Esophagus mucosa (tissue), 1 donor: ENCODE measurements at regions not wholly inside any gene's neighbourhood (a gene's known extent, or its start where the extent isn't known, plus 50 kb on each side); places are given as distances from the start of the nearest gene placed in this dataset.

Experiments used
- ATAC-seq: fragments of 200-7000 bp; cut with Tn5 transposase; one replicate; pipeline ENCODE4 v1.9.1; 2020
- donor health status: DM: yes; HTN: yes; CAD: no.

DNA sequence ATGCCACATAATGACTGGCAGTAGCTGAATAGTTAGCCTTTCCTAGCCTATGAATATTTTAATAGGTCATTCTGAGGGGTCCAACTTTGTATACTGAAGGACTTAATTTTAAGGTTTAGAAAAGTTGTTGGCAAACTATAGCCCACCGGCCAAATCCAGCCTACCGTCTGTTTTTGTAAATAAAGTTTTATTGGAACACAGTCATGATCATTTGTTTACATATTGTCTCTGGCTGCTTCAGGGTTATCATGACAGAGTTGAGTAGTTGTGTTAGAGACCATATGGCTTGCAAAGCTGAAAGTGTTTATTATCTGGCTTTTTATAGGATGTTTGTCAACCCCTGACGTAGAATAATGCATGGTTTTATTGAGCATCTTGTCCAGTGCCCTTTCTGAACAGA lies 73.4 kb downstream of the NTMT2 start:
- no peak for ATAC-seq

GRCh38 chr1:170221031-170221430 lies 75.3 kb downstream of the NTMT2 start:
- no peak for ATAC-seq

- ATAC-seq = no peak
Measured at GRCh38 chr1:170221495-170221894, 75.7 kb downstream of the NTMT2 start.

DNA sequence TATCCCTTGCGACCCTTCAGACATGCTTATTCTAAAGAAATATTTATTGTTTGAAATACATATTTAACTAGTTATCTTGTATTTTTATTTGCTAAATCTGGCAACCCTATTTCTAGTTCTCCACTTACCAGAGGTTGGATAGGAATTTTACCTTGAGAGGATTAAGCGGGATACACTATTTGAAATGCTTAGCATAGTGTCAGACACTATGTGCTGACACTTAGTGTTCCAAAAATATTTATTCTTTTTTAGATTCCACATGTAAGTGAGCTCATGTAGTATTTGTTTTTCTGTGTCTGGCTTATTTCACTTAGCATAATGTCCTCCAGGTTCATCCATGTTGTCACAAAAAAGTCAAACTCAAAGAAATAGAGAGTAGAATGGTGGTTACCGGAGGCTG lies 78.7 kb downstream of the NTMT2 start:
- ATAC-seq = no peak

DNA sequence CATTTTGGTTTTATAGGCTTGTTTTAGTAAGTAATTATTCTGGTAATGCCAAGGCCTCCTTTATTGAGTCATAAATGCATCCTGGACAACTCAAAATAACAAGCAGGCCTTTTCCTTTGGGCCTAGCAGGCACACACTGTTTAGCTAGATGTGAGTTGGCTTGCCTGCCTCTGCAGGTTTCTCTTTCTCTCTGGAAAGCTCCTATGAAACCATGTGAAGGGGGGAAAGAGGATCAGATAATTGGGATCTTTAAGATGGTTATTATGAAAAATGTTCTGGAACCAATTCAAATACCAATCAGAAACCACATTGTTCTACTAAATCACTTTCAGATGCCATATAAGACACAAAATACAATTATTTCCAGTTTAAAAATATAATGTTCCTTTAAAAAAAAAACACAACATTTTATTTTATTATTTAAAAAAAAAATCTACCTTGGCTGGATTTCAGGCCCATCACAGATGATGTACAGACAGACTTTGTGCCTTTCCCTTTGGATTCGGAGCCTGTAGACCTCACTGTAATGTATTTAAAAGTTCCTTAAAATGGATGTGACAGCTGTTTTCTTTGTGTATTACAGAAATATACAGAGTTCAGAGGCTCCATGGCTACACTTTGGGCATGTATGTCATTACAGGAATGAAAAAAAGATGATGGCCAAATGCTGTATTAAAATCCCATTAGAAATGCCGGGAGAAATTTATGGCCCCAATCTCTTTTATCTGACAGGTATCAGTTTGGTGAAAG lies 80.2 kb downstream of the NTMT2 start:
- ATAC-seq = no peak

DNA sequence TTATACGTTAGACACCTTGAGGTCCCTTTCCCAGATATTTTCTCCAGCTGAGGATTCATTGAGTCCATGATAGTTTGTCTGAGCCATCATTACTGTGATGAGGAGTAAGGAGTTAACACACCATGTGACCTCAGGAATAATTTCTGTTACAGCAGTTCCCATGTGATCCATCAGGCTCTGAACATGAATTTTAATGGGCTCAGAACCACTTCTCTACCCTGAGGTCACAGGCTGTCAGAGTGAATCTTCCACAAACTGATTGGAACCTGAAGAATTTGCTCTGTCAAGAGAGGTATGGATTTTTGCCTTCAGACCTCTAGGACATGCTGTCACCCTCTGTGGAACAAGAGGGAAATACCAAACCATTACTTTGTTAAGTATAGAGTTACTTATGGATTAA lies 81.0 kb downstream of the NTMT2 start:
- ATAC-seq = no peak

- no peak for ATAC-seq
Measured at GRCh38 chr1:170230323-170230722, 84.6 kb downstream of the NTMT2 start.

- no peak for ATAC-seq
Measured at GRCh38 chr1:170231662-170232061, 85.9 kb downstream of the NTMT2 start.

GRCh38 chr1:170238704-170239391 lies 93.1 kb downstream of the NTMT2 start:
- ATAC-seq = no peak

DNA sequence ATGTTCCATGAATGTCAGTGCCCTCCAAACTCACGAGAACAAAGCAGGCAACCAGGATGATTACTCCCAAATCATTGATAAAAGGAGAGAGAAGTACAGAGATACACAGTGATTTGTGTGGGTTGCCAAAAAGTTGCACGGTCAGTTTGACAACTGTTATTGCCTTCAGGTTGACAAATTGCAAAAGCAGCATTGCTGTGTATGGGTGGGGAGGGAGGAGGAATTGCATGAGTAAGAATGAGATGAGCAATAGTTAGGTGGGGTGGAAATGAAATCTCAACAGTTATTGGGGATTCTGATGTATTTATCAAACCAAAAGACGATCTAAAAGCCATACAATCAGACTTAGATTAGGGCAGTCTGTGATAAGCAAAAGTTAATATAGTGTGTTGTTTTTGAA lies 93.7 kb downstream of the NTMT2 start:
- ATAC-seq = peak; percentile 65

DNA sequence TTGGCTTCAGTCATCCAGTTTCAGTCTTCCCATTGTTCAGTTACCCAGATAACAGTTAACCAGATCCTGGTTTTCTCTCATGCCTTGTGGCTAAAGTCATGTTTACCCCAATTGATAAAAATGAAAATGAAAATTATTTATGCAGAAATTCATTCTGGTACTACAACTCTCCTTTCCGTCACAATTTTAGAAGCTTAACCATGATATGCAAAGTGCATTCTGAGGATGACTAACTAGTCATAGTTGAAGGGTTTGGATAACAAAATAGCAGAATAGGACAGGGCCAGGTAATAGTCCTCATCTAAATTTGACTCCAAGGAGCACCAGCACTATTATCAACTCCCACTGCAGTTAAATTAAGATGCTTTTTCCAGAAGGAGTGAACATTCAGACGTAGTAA lies 94.7 kb downstream of the NTMT2 start:
- no peak for ATAC-seq

DNA sequence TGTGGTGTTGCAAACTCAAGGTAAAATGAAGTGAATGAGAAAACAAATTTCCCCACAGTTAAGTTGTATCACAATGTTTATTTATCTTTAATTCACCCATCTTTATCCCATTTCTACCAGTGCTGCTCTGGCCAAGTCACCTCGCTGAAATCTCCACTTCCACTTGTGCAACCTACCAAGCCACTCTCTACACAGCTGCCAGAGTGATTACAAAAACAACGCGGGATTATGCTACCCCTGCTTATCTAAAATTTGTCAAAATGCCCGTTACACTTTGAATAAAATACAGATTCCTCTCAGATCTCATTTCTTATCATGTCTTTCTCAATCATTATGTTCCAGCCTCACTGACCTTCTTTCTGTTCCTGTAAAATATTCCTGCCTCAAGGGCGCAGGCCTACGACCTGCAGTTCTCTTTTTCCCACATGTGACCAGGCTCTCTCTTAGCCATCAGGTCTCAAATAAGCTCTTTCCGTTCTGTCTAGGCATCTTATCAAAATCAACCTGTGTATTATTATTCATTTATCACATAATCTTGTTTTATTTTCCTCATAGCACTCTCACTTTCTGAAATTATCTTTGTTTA lies 95.6 kb downstream of the NTMT2 start:
- no peak for ATAC-seq

DNA sequence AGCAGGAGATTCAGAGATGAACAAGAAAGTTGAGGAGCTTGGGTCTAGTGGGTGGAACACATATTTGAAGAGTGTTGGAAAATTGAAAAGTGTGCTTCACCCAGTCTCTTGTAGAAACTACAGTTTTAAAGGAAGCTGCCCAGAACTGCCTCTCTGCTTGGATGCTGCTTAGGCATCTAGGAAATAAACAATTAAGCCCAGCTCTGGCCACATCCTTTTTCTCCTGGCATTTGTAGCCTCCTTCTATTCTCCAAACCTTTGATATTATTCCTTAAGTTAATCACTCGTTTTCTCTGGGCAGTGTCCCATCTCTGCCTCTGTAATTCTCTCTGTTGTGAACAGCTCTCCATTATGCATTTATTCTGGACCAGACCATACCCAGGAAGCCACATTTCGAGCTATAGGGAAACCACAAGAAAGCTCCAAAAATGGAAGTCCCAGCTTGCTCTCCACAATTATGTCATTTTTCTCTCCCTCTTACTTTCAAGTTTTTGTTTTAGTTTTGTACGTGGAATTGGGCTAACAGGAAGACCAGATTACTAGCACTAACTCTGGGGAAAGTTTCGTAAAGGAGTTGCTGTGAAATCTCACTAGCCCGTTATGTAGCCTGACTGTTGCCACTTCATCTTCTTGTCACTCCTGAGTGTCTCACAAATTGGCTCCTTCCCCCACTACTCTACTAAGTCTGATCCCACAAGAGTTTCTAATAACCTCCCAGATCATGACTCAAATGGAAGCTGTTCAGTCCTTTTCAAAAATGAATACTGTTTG lies 102.2 kb downstream of the NTMT2 start:
- no peak for ATAC-seq

DNA sequence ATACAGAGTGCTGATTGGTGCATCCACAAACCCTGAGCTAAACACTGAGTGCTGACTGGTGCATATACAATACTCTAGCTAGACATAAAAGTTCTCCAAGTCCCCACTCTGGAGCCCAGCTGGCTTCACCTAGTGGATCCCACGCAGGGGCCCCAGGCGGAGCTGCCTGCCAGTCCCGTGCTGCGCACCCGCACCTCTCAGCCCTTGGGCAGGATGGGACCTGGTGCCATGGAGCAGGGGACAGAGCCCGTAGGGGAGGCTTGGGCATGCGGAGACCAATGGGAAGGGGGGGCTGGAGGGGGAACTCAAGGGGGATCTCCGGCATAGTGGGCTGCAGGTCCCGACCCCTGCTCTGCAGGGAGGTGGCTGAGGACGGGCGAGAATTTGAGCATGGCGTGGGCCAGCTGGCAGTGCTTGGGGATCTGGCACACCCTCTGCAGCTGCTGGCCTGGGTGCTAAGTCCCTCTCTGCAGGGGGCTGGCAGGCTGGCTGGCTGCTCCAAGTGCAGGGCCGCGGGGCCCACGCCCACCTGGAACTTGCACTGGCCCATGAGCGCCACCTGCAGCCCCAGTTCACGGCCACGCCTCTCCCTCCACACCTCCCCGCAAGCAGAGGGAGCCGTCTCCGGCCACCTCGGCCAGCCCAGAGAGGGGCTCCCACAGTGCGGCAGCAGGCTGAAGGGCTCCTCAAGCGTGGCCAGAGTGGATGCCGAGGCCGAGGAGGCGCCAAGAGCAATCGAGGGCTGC lies 104.9 kb downstream of the NTMT2 start:
- ATAC-seq = peak; percentile 20

DNA sequence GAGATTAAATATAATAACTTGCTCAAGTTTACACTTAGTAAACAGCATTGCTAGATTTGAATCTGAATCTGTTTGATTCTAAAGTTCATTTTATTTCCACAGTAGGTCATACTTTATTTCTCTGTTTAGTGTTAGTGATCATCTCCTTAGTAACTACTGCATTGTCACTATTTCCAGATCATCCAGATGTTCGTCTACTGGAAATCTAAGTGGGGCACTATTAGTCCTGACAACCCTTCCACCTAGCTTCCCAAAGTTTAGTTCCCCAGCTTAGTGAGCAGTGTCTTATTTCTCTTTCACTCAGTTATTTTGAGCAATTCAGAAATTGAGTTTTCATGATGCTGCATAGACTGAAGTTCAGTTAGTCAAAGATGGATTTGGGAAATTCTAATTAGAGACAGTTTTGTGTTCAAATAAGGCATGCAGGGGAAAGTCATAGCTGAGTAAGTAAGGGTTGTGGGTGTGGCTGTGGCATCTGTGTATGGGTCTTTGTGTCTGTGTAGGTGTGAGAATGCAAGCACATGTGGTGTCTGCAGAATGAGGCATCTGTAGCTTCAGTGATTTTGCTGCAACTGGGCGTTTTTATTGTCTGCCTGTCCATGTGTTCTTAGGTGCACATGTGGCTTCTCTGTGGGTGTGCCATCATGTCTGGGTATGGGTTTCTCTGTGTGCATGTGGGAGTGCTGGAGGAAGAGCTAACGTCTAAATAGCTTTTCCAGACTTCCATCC lies 107.3 kb downstream of the NTMT2 start:
- ATAC-seq = no peak

DNA sequence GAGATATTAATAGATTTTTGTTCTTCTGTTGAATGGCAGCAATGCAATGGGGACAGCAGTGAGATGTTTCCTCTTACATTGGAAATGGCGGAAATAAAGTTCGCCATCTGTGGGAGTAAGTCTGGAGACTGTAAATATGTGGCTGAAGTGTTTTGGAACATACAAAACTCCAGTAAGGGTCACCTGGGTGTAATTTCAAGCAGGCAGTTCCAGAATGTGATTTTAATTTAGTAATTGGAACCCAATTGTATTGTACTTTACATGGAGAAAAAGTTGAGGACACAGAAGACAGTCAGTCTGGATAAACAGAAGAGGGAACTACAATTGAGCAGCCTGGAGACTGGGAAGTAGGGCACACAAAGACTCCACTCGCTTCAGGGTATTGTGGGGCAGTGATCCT lies 108.6 kb downstream of the NTMT2 start:
- no peak for ATAC-seq

DNA sequence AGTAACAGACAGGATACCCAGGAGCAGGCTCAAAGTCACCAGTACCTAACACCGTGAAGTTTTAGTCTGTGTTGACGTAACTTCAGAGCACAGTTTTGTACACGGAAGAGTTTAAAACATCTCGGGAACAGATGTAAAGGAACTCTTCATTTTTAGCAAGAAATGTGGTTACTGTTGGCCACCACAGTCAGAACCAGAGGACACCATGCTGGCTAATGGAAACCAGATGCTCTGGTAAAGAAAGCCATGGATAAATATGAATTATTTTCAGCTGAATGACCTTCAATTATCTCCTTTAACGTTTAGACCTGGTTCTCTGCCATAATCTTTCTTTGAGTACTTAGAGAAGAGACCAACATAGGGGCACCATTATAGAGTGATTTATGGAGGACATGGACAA lies 115.9 kb downstream of the NTMT2 start:
- no peak for ATAC-seq

DNA sequence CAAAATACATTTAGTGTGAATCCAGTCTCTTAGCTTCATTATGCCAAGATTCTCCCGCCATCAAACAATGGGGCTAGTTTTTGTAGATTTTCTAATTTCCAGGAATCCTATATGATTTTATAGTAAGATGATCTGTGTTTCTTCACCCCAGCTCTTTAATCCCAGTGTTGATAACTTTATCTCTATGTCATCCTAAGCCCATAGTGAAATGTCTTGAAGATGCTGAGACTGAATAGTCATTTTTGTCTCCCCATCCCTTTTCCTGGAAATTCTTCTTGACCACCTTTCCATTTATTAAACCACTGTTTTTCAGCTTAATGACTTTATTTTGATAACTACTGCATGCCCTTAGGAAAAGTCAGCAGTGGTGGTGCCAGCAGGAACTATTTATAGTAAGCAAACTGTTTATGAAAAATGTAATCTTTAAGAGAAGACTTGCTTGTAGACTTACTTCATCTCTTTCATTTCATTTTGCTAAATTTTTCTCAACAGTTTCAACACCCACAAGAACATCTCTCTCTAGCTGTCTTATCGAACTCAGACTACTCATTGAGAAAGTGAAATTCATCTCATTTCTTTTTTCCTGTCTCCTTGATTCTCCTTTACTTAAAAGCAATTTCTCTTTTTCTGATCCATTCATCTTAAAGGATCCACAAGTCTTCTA lies 116.6 kb downstream of the NTMT2 start:
- no peak for ATAC-seq

- ATAC-seq = no peak
Measured at GRCh38 chr1:170265234-170265633, 119.5 kb downstream of the NTMT2 start.

DNA sequence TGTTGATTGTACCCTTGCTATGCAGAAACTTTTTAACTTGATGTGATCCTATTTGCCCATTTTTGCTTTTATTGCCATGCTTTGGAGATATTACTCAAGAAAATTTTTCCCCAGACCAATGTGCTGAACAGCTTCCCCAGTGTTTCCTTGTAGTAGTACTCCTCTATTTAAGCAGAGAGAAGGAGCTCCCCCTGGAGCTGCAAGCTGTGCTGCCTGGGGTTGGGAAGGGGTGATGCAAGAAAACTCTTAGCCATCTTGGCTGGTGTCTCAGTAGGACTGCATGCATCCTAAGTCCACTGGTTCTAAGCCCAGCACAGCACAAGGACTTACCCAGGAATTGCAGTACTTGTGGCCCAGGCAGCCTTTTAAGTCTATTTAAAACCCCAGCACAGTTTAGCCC lies 121.6 kb downstream of the NTMT2 start:
- no peak for ATAC-seq

GRCh38 chr1:170271430-170272161 lies 125.8 kb downstream of the NTMT2 start:
- no peak for ATAC-seq
